HS-27A (cell line): ENCODE measurements at regions not wholly inside any gene's neighbourhood (a gene's known extent, or its start where the extent isn't known, plus 50 kb on each side); places are given as distances from the start of the nearest gene placed in this dataset.
A peak's percentile ranks its signal among the peaks of the same experiment; 100 is the strongest.

Source experiments
- DNase-seq: peaks from one replicate; pipeline ENCODE4 v3.0.0-alpha.2; 2012; ENCODE audit warnings: low read depth, missing footprints

DNA sequence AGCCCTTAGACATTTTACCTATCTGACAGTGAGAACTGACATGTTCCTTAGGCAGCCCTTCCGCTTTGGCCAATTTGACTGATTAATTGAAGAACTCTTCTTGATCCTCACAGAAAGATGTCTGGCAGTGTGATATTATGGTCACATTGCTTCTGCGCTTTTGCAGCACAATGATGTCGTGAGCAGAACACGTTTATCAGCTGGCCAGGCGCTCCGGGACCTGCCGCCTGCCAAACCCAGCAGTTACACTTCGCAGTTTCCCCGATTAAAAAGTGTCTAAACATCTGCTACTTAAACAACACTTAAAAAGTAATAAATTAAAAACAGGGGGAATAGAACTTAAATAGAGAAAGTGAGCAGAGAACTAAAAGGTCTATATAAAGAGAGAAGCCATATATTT is 103.5 kb upstream of the ETS2 start:
- DNase-seq: no peak

GRCh38 chr21:38709876-38710275 is 95.9 kb upstream of the ETS2 start:
- no peak for DNase-seq

DNA sequence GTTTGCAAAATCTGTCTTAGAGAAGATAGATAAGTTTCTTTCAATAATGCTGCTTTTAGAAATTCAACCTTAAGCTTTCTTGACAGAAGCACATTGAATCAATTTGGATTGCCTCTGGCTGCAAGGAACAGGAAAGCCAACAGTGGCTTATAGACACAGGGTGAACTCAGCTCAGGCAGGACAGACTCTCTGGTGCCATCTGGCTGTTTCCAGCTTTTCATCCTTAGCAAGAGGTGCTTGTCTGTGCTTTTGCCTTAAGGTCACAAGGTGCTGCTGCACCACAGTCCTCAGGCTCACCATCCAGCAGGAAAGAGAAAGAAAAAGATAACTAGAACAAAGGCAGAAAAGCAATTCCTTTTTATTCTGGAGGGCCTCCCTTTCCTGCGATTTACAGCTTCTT is 93.7 kb upstream of the ETS2 start:
- DNase-seq: no peak

DNA sequence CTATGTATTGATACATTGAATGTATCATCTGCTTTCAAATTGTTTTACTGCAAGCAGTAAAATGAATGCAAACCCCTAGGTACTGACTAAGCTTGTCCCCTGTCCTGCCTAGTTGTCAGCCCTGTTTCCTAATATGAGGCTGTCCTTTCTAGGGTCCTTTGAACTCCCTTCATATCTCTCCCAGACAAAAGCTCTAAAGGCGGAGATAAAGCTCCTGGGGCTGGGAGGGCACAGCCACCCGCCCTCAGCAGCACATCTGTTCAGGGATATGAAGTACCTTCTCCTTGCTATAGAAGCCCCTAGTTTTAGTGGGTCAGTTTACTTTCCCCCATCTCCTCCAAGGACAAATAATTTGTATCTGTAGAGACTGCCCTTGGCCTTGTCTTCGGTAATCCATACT is 93.1 kb upstream of the ETS2 start:
- no peak for DNase-seq

DNA sequence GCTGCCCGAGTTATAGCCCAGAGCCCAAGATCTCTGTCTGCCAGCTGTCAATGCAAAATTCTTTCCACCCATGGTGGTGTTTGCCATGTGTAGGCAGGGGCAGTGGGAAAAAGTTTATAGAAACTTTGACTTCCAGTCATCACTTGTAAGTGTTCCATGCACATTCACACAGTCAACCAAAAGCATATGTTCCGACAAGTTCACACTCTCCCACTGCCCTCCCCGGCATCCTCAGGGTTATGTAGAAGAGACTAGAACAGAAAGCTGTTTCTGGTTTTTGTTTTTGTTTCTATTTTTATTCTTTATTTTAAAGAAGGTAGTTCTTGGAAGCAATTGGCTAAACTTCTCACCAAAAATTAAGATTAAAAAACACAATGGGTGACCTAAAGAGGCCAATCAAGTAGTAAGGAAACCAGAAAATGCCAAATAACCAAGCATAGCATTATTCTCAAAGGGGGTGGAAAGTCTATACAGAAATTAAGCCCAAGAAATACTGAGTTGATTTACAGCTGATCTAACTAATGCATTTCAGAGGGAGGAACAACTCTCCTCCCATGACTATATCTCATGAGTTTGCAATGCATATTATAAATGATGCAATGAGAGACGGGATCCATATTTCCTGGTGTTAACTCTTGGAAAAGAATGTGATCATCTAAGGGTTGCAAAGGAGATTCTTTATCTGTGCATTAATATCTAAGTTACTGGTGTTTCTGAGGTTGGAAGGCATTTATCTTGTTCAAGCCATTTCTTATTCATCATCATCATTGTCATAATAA is 91.5 kb upstream of the ETS2 start:
- no peak for DNase-seq

DNA sequence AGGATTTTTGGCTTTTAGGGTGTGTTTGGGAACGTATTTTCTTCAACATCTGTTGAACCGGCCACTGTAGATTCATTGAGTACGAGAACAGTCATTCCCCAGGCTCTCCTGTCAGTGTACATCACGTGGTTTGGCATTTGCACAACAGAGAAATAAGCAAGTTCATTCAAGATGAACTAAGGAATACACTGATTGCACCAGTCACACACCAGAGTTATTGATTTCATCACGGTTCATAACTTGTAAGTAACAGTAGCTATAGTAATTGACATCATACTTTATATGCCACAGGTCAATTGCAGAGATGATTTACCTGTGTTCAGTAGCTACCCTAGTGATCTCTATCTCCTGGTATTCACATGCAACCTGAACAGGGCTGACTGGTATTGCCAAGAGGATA is 90.7 kb upstream of the ETS2 start:
- no peak for DNase-seq

DNA sequence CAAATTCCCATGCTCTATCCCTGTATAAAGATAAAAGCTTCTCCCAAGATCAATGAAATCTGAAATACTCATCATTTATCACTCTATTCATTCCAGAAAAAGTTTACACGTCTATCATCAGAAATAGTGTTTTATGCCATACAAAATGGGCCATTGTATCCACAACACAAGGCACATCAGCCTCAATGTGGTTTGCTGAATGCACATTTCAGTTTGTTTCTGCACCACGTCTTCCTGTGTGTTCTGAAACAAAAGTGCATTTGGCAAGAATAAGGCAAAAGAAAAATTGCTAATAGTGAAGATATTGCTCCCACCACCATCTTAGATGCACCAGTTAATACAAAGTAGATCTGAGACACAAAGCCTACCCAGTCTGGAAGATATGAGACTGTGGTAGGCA is 89.6 kb upstream of the ETS2 start:
- DNase-seq: no peak

DNA sequence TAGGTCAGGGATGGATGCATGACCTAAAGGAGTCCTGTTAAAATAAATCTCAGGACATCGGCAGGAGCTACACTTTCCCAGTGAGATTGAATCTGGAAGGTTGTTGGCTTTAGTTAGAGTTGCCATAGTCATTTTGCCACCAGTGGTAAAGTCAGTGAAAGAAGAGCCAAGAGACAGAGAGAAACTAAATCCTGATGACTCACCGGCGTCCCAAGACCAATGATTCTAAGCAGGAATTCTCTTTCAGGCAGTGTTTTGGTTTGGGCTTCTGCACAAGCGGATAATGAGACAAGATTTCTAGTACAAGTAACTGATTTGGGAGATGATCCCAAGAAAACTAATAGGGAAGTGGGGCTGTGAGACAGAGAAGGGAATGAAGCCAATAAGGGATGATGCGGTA is 88.8 kb upstream of the ETS2 start:
- no peak for DNase-seq

DNA sequence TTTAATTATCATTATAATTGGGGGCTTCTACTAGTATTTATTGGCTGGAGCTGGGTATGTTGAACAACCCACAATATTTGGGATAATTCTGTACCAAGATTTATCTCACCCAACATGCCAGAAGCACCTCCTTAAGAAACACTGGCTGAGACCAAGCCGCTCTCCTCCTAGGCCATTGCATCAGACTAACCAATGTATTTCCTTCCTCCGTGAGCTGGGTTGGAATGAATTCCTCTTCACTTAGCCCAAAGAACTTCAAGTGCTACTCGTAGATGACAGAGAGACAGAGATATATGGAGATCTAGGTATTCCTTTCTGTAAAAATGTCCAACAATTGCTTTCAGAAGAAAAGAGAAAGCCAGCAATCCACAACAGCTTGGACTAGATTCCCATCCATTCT is 87.2 kb upstream of the ETS2 start:
- DNase-seq: no peak

DNA sequence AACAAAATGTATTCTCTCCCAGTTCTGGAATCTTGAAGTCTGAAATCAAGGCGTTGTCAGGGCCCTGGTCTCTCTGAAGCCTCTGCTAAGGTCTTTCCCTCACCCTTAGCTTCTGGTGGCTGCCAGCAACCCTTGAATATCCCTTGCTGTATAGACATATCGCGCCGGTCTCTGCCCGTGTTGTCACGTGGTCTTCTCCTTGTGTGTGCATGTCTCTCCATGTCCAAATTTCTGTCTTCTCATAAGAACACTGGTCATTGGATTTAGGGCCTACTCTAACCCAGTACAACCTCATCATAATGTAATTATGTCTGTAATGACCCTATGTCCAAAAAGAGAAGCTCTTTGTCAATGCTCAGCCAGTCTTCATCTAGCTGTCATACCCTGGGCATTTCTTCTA is 85.7 kb upstream of the ETS2 start:
- DNase-seq: no peak

- DNase-seq: no peak
Measured at GRCh38 chr21:38721055-38721454, 84.7 kb upstream of the ETS2 start.

- no peak for DNase-seq
Measured at GRCh38 chr21:38721958-38722357, 83.8 kb upstream of the ETS2 start.

DNA sequence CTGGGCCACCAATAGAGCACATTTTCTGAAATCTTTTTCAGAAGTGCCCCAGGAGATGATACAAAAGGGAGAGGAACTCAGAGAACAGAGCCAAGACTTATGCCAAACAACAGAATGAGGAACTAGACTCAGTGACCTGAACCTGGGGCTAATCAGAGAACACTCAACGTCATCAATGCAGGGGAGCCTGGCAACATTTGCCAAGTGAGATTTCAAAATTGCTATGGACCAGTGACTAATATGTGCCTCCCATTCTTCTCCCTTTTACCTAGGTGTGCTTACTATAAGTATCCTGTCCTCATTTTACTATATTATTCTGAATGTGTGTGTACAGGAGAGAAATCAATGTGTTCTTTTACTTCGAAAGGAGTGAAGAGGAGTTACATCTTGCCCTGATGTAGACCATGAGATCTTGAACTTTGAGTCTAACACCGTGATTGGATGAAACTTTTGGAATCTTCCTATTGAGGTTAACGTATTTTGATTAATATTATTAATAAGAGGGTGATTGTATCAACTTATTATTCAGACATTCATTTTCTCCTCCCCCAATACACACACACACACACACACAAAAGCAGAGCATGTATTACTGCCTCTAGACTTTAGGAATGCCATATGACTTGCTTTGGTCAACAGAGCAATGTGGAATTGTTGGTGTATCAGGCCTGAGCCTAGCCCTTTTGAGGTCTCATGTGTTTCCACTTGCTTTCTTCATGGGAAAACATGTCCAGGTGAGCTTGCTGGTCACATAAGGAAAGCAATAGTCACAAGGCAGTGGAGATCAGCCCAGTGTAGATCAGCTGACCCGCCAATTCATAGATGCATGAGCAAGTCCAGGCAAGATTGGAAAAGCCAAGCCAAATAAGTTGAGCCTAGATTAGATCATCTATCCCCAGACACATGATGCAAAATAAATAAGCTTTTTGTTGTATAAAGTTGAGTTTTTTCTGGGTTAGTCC is 80.3 kb upstream of the ETS2 start:
- DNase-seq: no peak

DNA sequence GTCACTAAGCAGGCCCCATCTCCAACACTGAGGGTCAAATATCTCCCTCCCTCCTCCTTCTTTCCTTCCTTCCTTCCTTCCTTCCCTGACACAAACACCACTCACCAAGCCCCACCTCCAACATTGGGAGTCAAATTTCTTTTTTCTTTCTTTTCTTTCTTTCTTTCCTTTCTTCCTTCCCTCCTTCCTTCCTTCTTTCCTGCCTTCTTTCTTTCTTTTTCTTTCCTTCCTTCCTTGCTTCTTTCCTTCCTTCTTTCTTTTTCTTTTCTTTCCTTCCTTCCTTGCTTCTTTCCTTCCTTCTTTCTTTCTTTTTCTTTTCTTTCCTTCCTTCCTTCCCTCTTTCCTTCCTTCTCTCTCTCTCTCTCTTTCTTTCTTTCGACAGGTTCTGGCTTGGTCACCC is 79.2 kb upstream of the ETS2 start:
- DNase-seq: no peak

GRCh38 chr21:38729291-38729690 is 76.4 kb upstream of the ETS2 start:
- no peak for DNase-seq

- no peak for DNase-seq
Measured at GRCh38 chr21:38729754-38730379, 75.9 kb upstream of the ETS2 start.

GRCh38 chr21:38733972-38734546 is 71.7 kb upstream of the ETS2 start:
- peak; percentile 77 for DNase-seq

DNA sequence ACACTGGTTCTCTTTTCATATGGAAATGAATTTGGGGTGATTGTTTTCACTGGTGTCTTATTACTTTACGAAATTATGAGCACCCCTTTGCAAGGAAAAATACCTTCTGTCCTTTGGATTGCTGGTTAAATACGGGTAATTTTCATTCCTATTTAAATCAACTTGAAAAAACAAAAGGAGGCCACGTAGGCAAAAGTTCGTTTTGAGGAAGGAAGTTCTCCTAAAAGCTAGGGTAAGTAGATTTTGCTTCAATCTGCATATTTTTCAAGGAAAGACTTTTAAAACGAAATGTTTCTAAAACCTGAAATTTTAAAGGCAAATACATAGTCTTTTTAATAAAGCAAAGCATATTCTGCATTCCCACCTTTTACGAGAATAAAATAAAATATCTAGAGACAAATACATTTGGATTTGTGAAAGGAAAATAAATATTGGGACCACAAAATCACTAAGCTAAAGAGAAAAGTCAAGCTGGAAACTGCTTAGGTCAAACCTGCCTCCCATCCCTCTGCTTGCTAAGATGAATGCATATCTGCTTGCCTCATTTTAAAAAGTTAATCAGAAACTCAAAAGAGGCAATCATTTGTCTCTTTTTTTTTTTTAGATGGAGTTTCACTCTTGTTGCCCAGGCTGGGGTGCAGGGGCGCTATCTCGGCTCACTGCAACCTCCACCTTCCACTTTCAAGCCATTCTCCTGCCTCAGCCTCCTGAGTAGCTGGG is 70.9 kb upstream of the ETS2 start:
- no peak for DNase-seq

DNA sequence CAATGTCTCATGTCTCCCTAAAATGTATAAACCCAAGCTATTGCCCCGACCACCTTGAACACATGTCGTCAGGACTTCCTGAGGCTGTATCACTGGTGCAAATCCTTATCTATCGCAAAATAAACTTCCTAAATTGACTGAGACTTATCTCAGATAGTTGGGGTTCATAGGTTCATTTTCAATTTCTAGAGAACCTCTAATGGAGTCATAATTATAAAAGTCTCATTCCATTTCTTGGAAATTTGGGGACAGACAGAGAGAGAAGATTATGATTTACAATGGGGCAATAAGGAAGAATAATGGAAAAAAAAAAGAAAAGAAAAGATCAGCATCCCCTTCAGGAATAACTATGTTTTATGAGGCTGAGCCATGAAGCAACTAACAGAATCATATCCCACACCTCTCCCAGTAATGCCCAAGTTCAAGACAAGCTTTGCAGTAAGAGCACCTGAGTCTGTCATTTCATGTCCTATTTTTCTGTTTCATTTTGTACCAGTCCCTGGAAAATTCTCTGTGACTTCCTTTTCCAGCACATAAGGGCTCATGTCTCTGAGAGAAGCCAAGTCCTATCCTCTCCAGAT is 70.0 kb upstream of the ETS2 start:
- no peak for DNase-seq

- DNase-seq: no peak
Measured at GRCh38 chr21:38740090-38740489, 65.6 kb upstream of the ETS2 start.
